ENCODE measurements at regions not wholly inside any gene's neighbourhood (a gene's known extent, or its start where the extent isn't known, plus 50 kb on each side); places are given as distances from the start of the nearest gene placed in this dataset.

GRCh38 chr2:138105358-138105757, 141.1 kb downstream of the HNMT start:
- TF ChIP-seq REST (IDR thresholded peaks at IDR 0.05; ENCODE audit: low read depth) (no peak), MAX (IDR thresholded peaks at IDR 0.05) (no peak), TCF12 (IDR thresholded peaks at IDR 0.05; ENCODE audit: low read depth) (no peak), CEBPB (IDR thresholded peaks at IDR 0.05) (no peak), YY1 (IDR thresholded peaks at IDR 0.05; ENCODE audit: low read depth) (no peak), EP300 (IDR thresholded peaks at IDR 0.05; ENCODE audit: borderline replicate concordance) (no peak), RAD21 (IDR thresholded peaks at IDR 0.05; ENCODE audit: low read depth) (no peak), NFIC (IDR thresholded peaks at IDR 0.05) (no peak), ZBTB7A (IDR thresholded peaks at IDR 0.05; ENCODE audit: low read depth) (no peak), TEAD4 (IDR thresholded peaks at IDR 0.05) (no peak), TAF1 (IDR thresholded peaks at IDR 0.05; ENCODE audit: low read depth) (no peak)
- TF ChIP-seq, protein P1, sequence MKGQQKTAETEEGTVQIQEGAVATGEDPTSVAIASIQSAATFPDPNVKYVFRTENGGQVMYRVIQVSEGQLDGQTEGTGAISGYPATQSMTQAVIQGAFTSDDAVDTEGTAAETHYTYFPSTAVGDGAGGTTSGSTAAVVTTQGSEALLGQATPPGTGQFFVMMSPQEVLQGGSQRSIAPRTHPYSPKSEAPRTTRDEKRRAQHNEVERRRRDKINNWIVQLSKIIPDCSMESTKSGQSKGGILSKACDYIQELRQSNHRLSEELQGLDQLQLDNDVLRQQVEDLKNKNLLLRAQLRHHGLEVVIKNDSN (IDR thresholded peaks at IDR 0.05) = no peak

Data from Ishikawa (cell line).